ENCODE measurements at regions not wholly inside any gene's neighbourhood (a gene's known extent, or its start where the extent isn't known, plus 50 kb on each side); places are given as distances from the start of the nearest gene placed in this dataset.

DNA sequence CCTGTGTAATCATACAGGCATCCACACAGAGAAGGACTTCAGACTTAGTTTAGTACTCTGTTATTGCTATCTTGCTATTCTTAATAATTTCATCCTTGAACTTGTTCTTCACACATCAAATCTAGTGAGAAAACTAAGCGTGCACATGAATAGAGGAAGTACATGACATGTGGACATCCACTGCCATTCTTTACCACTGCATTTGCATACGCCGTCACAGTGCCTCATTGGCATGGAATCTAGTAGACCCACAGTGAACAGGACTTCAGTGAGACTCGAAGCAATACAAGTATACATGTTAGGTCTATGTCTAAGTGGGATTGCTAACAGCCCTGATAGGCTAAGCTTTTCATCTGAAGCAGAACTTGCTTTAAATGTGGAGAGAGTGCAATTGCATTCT, 592.1 kb downstream of the TLE4 start:
- TF ChIP-seq CTCF (IDR thresholded peaks at IDR 0.05) (no peak), POLR2A (IDR thresholded peaks at IDR 0.05) (no peak), EP300 (IDR thresholded peaks at IDR 0.05) (no peak)
